Endometrial microvascular endothelial cells (primary cell): ENCODE measurements at regions not wholly inside any gene's neighbourhood (a gene's known extent, or its start where the extent isn't known, plus 50 kb on each side); places are given as distances from the start of the nearest gene placed in this dataset.

Experiments
- in situ Hi-C: cut with HindIII; loops from 2 replicates; pipeline ENCODE4 v1.10.0; 2017; ENCODE audit warnings: low sequenced_read_pairs, low pct_unique_long_range_greater_than_20kb; ENCODE audit errors: inconsistent ontology term

DNA sequence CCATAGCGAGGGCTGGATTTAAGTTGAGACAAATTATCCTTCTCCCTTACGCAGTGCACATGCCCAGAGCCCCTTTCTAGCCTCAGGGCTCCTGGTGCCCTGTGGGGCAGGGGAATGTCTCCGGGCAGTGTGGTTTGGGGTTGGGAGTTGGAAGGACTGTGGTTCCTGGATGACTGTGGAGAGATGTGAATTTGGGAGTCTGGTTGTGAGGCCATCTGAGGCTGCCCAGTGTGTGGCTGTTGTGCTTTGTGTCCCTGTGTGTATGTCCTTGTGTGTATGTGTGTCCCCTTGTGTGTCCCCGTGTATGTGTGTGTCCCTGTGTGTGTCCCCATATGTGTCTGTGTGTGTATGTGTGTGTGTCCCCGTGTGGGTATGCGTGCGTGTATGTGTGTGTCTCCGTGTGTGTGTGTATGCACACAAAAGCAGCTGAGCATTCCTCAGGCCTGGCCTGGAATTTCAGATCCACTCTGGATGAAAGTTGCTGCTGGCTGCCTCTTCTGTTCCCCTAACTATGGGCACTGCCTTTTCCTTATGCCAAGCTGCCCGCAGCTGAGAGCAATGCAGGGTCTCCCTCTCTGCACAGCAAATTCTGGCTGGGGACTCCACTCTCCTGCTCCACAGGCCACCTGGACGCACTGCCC, 65.4 kb downstream of the UBIAD1 start:
- in situ Hi-C loops: loop anchor here (25.0 kb wide), 1 partner anchor 274 kb away; no protein-coding TSS in a partner anchor

DNA sequence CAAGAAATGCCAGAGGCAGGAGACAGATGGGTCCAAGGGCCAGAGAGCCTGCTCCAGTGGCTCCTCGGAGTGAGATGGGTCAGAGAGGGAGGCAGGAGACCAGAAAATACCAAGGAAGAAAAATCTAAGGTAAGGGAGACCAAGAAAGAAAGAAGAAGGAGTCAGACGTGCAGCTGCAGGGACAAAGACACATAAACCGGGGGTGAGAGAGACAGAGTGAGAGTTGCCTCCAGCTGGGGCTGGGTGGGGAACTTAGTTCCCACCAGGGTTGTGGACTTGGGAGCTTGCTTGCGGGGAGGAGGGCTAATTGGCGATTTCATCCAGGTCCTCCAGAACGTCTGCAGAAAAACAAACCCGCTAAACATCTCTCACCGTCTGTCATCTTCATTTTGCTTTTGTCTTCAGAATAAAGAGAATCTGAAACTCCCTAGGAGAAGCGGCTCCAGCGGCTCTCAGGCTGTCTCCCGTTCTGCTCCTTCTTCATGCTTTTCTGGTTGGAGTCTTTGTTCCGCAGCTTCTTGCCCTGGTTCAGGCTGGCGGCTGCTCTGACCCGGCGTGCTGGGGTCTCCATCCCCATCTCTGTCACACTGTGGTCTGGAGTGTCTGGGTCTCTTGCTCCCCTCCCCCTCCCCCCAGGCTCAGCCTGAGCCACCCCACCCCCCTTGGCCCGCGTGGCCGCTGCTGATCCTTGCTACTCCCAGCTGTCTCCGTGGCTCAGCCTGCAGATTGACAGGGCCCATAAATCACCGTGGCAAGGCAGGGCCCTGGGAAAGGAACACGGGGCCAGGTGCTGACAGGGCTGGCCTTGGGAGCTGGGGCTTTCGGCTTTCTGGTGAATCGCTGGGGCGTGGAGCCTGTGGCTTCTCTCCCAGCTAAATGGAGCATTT, 66.6 kb downstream of the UBIAD1 start:
- in situ Hi-C loops: loop anchor here (25.0 kb wide), 1 partner anchor 273 kb away; no protein-coding TSS in a partner anchor

DNA sequence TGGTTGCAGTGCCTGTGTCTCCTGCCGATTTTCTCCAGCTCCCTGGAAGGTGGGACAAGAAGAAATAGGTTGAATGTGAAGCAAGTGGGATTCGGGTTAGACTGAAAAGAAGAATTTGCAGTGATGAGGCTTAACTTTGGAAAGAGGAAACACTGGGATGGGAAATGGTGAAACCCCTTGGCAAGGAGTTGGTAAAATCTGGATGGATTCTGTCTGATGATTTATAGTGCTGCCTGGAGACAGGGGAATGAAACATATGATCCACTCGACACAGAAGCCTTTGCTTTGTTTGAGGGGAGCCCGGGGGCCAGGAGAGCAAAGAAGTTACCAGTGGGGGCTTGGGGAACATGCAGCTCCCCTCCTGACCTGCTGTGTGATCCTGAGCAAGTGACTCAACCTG, 67.2 kb downstream of the UBIAD1 start:
- in situ Hi-C loops: loop anchor here (25.0 kb wide), 1 partner anchor 272 kb away; no protein-coding TSS in a partner anchor

DNA sequence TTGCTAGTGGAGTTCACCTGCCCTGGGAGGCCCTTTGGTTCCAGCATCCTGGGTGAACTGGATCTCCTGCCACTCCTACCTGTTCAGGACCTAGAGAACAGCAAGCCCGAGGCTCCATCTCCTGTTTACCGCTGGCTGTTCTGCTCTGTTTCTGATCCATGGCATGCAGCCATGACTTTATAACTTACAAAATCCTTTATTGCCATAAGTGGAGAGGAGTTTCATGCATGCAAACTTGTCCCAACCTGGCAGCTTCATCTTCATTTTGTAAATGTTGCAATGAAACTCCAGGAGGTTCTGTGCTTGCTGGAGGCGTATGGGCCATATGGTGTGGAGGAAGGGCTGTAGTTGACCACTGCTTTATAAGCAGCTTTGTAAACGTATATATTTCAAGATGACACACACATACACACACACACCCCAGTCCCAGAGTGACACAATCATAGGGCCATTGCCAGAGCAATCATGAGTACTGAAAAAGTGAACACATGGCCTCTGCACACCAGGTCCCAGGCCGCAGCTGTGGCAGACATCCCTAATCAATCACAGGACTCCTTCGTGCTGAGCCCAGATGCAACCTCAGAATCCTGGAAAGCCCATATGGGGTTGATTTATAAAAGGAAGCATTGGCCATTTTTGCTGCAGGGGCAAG, 69.0 kb downstream of the UBIAD1 start:
- in situ Hi-C loops: loop anchor here (25.0 kb wide), 1 partner anchor 270 kb away; no protein-coding TSS in a partner anchor

DNA sequence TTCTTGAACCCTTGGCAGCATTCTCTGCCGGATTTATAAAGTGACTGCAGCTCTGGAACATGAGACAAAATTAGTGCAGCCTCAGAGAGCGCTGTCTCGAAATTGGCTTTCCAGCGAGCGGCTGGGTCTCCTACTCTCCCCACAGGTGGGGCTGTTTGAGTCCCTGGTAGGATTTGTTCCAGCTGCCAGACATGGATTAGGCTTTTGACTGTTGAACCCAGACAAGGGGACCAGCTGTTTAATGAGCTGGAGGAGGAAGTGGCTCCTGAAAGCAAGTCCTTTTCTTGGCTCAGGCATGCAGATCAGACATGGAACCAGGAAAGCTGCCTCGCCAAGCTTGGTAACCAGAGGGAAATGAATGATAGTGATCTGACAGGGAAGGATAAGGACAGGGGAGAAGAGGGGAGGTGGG, 69.6 kb downstream of the UBIAD1 start:
- in situ Hi-C loops: loop anchor here (25.0 kb wide), 1 partner anchor 270 kb away; no protein-coding TSS in a partner anchor

DNA sequence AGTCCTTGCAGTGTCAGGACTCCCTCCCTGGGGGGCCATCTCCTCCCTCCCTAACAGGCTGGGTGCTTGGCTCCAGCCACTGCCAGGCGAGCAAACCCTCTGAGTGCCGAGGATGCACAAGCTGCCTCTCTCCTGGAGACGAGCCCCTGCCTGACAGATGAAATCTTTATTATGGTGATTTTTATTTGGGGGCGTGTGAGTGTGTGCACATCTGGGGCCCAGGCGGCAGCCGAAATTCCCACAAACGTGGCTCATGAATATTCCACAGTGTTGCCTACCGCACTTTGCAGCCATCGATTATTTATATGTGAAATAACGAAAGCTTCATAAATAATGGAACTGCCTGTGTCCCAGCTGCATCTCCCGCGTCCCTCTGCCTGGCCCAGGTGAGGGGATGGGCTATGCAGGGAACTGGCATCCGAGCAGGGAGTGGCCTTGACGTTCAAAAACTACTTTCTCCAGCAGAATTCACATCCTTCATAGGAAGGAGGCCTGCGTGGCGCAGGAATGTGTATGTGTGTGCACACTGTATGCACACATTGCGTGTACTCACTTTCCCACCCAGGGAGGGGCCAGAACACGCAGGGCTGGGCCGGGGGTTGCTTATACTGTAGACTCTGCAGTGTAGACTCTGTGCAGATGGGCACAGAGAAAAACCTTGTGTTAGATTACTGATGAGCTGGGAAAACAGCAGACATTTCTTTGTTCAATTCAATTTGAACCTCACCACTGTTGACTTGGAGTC, 73.1 kb downstream of the UBIAD1 start:
- in situ Hi-C loops: loop anchor here (25.0 kb wide), 1 partner anchor 266 kb away; no protein-coding TSS in a partner anchor

DNA sequence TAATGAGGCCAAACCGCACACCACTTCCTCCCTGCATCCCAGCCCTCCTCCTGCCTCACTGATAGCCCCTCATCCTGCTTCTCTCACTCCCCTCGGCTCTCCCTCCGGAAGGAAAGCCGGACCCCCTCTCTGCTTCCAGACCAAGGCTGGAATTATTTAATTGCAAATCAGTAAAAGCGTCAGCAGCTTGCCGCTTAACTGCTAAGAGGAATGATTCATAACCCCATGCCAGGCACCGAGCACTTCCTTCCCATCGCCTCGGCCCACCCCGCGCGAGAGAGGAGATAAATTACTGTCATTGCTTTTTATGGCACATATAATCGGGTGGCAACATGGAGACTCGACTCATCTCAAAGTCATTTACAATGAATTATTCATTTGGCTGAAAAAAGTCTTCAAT, 77.3 kb downstream of the UBIAD1 start:
- in situ Hi-C loops: no loop called here

DNA sequence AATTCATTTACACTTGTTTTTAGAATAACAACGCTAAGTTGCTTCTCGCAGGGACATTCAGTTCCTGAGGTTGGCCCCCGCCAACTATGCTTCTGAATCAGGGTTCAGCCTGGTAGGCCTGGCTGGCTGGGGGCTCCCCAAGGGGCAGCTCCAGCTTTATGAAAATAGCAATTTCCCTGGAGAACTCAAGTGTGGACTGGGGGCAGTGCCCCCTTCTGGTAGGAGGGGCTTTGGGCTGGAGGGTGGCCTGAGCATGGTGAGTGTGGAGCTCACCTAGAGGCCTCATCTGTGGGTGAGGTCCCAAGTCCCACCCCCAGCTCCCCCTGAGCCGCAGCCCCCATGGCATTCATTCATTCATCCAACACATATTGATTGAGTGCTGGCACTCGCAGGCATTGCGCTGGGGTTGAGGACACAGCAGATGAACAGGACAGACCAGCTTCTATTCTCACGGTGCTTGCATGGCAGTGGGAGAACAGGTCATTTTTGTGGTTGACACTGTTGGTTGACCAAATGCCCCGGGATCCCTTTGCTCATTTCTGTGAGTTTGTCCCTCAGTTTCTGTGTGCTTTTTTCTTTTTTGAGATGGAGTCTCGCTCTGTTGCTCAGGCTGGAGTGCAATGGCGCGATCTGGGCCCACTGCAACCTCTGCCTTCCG, 79.2 kb downstream of the UBIAD1 start:
- in situ Hi-C loops: no loop called here

DNA sequence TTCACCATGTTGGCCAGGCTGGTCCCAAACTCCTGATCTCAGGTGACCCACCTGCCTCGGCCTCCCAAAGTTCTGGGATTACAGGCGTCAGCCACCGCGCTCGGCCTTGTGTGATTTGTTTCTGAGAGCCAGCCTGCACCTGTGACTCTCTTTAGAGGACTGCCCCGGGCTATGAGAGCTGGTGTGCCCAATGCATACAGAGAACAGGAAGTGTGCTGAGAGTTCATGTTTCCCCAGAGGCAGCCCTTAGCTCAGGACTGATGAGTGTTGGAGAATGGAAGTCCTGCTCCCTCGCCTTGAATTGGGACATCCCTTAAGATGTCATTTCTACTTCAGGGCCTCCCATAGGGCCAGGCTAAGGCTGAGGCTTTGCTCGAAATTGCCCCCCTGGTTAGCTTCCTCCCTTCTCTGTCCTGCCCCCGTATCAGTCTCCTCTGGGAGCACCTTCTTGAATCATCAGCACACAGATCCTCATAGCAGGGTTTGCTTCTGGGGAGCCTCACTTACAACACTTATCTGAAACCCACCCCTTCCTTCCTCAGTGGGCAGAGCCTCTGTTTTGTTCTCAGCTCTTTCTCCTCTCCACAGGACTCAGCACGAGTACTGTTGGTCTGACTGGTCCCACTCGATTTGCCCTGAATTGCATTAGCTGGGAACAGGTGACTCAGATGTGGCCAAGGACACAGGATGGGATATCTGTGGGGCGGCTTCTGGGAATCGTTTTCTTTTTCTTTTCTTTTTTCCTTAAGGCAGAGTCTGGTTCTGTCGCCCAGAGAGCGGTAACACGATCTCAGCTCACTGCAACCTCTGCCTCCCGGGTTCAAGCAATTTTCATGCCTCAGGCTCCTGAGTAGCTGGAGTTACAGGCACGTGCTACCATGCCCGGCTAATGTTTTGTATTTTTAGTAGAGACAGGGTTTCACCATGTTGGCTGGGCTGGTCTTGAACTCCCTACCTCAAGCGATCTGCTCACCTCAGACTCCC, 80.1 kb downstream of the UBIAD1 start:
- in situ Hi-C loops: no loop called here

DNA sequence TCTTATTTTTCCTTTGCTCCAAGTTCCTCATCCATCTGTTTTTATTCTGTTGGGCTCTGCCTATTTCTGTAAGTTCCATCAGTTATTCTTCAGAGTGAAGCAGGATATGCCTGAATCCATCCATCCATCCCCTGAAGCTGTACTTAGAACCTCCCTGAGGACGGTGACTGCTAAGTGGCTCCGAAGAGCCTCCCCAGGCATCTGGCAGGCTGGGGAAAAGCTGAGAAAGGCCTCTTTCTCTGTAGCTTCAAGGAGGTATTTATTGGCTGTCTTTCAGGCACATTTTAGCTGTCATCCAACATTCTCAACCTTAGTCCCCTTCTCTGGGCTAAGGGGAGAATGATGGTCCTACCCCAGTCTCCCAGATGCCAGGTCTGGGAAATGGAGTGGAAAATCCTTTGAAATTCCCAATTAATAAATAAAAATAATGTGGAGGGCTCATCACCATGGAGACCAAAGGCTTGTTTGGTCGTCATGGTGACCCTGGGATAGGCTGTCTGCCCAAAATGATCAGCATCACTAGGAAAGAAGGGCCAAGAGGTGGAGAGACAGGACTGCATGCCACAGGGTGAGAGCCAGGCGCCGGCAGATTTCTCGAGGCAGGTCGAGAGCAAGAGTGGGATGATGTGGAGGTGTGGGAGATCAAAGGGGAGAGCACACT, 82.0 kb downstream of the UBIAD1 start:
- in situ Hi-C loops: no loop called here

DNA sequence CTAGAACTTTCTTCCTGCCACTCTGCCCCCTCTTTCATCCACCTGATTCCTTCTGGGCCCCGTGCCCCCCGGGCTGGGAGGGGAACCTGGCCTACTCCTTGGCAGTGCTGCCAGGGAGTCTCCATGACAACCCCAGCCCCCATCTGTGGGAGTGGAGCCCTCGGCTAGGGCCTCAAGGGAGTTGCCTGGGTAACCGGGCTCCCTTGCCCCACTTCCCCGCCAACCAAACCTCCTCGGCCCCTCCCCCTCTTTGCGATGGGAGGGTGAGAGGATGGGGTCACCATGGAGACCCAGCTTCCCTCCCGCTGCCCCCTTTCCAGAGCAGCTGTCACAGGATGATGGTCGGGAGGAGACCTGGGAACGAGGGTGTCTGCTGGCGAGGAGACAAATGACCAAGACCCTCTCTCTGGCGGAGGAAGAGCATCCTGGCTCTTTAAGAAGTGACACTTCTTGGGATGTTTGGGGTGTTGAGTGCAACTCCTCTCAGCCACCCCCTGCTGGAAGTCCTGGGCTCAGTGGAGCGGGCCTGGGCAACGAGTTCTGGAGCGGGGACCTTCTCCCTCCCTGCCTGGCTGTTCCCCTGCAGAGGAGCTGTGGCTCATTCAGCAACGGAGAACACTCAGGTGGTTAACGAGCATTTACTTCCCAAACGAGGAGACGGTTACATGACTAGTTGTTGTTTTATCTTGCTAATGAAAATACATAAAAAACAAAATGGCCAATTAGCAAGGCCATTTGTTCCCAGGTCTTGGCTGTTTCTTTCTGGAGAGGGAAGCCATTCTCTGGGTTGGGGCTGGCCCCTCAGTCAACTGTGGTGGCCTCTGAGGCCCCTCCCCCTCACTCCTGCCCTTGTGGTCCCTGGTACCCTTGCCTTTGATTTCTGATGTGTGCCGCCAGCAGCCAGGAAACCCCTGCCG, 82.8 kb downstream of the UBIAD1 start:
- in situ Hi-C loops: no loop called here

DNA sequence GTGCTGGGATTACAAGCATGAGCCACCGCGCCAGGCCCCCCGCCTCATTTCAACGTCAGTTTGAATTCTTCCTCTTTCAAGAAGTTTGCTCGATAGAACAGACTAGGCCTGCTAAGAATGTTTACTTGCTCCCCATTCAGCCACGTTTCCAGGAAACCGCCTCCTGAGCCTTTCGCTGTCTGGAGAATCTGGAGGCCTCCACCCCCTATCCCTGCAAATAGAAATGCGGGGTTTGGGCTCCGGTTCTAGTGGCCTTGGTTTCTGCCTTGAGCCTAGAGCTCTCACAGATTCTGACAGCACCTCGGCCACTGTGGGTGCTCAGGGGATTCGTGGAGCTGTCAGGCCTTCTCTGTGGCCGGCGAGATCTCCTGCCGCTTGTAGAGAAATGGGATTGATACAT, 84.3 kb downstream of the UBIAD1 start:
- in situ Hi-C loops: no loop called here

DNA sequence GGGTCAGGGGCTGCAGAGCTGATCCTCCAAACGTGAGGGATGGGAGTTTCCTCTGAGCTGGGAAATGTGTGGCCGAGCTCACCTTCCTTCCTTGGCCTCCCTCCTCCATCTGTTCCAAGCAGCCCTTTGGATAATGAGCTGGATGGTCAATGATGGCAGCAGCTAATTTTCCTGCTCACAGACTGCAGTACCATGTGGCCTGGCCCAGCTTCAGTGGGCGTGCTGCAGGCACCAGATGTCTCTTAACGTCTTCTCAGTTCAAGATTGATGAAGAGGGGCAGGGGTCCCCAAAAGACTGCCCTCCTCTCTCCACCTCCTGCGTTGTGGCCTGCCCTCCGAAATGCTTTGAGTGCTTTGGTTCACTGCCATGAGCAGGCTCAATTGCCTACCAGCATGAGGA, 86.0 kb downstream of the UBIAD1 start:
- in situ Hi-C loops: no loop called here

DNA sequence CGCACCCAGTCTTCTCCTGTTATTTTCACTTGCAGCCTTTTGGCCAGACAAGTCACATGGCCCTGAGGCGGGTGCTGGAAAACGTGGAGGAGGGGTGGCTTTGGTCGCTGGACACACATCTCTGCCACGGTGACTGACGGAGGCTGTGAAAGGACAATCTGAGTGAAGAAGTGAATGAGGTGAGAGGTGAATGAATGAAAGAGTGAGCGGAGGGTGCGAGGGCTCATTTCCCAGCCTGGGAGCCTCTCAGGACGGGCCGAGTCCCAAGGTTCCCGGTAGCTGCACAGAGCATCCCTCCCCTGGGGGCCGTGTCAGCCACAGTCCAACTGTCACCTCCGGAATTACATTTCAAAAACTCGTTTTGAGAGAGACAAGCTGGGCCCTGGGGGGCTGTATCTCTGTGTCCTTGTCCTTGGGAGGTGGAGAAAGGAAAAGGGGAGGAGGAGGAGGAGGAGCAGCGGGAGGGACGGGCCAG, 89.6 kb downstream of the UBIAD1 start:
- in situ Hi-C loops: no loop called here

DNA sequence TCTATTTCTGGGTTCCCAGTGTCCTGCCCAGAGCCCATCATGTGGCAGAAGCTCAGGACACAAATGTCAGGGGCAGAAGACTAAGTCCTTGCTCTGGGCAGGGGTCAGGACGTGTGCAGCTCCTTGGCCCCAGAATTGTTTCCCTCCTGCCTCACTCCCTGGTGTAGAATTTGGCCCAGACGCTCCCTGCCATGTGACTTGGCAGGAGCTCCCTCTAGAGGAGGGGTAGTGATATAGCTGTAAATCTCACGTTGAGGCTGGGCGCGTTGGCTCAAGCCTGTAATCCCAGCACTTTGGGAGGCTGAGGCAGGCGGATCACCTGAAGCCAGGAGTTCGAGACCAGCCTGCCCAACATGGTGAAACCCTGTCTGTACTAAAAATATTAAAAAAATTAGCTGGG, 91.2 kb downstream of the UBIAD1 start:
- in situ Hi-C loops: no loop called here
